GM13977 (cell line): ENCODE measurements at regions not wholly inside any gene's neighbourhood (a gene's known extent, or its start where the extent isn't known, plus 50 kb on each side); places are given as distances from the start of the nearest gene placed in this dataset.

Experiments used
- DNase-seq: peaks from one replicate; pipeline ENCODE4 v3.0.0; 2012; ENCODE audit warnings: low spot score
- CTCF ChIP-seq: IDR thresholded peaks from 2 replicates; pipeline ENCODE4 v1.5.1; 2012; ENCODE audit warnings: mild to moderate bottlenecking, control low read depth; ENCODE audit not compliant: insufficient read depth; ENCODE audit errors: extremely low read depth, missing control alignments
- in situ Hi-C: fragments of 300-500 bp; cut with MboI; formaldehyde crosslinking; loops from one replicate; pipeline ENCODE4 v1.12.0; 2022; ENCODE audit warnings: low sequenced_read_pairs, low pct_unique_long_range_greater_than_20kb, mixed read lengths, inconsistent platforms; ENCODE audit not compliant: unreplicated experiment

- no peak for DNase-seq
- in situ Hi-C loops: no loop called here
- TF ChIP-seq CTCF: no peak
Measured at GRCh38 chr18:67589325-67589724, 72.8 kb upstream of the DSEL start.

GRCh38 chr18:67586101-67586500, 69.6 kb upstream of the DSEL start:
- in situ Hi-C loops: no loop called here
- no peak for DNase-seq
- no peak for TF ChIP-seq CTCF

GRCh38 chr18:67583621-67584020, 67.1 kb upstream of the DSEL start:
- TF ChIP-seq CTCF: no peak
- no peak for DNase-seq
- in situ Hi-C loops: no loop called here

- no peak for DNase-seq
- in situ Hi-C loops: no loop called here
- TF ChIP-seq CTCF: no peak
Measured at GRCh38 chr18:67582488-67582887, 66.0 kb upstream of the DSEL start.

GRCh38 chr18:67581178-67581577, 64.7 kb upstream of the DSEL start:
- in situ Hi-C loops: no loop called here
- TF ChIP-seq CTCF: no peak

GRCh38 chr18:67577386-67577785, 60.9 kb upstream of the DSEL start:
- in situ Hi-C loops: no loop called here
- no peak for DNase-seq

More at GRCh38 chr18:67581178-67581577, 64.7 kb upstream of the DSEL start:
- no peak for DNase-seq

More at GRCh38 chr18:67577386-67577785, 60.9 kb upstream of the DSEL start:
- no peak for TF ChIP-seq CTCF
